ENCODE measurements at regions not wholly inside any gene's neighbourhood (a gene's known extent, or its start where the extent isn't known, plus 50 kb on each side); places are given as distances from the start of the nearest gene placed in this dataset.

DNA sequence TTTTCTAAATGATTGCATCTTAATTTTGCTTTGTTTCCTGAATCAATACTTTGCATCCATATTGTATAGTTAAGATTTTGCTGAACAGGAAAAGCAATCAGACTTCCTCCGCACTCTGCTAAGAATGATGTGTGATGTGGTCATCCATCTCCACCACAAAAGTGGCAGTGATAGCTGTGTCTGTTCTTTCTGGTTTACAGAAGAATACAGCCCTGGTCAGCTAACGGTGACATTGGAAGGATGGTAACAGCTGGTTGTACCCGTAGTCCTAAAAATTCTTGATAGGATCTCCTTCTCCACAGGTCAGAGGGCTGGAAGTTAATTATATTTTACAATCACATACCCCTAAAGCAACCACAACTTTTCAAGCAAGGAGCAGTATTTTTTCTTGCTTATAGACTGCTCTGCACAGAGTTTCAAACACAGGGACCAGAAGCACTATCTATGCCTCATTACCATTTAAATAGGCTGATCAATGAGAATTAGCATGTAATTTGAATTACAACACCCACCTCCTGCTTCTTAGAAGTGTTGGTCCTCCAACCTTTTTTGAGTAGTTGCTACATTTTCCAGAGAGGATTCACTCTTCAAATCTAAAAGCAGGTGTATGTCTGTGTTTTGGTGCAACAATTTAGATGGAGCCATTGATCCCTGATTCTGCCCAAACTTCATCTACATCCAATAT lies 1191.9 kb upstream of the NUDT12 start:
- TF ChIP-seq ZNF155 (tag by site-specific recombination; IDR thresholded peaks at IDR 0.05) (no peak), CTCF (tag by site-specific recombination; IDR thresholded peaks at IDR 0.05) (no peak), ZNF404 (tag by site-specific recombination; IDR thresholded peaks at IDR 0.05) (no peak), ZNF302 (tag by site-specific recombination; IDR thresholded peaks at IDR 0.05; ENCODE audit: low read depth) (no peak), ZNF555 (tag by site-specific recombination; conservative IDR thresholded peaks at IDR 0.05) (no peak), TRIM28 (IDR thresholded peaks at IDR 0.05; ENCODE audit: borderline replicate concordance, low read length) (no peak), BCL11A (tag by site-specific recombination; IDR thresholded peaks at IDR 0.05; ENCODE audit: low read depth) (no peak), SETDB1 (IDR thresholded peaks at IDR 0.05; ENCODE audit: insufficient read length, low read length) (no peak), ZNF341 (tag by site-specific recombination; IDR thresholded peaks at IDR 0.05; ENCODE audit: low read depth) (no peak), SP2 (tag by site-specific recombination; IDR thresholded peaks at IDR 0.05) (no peak), ZNF692 (tag by site-specific recombination; IDR thresholded peaks at IDR 0.05) (no peak), EGR2 (tag by site-specific recombination; IDR thresholded peaks at IDR 0.05; ENCODE audit: low read depth) (no peak), ZNF114 (tag by site-specific recombination; IDR thresholded peaks at IDR 0.05) (no peak)

Data from HEK293 (cell line).